ENCODE measurements at regions not wholly inside any gene's neighbourhood (a gene's known extent, or its start where the extent isn't known, plus 50 kb on each side); places are given as distances from the start of the nearest gene placed in this dataset.
A peak's percentile ranks its signal among the peaks of the same experiment; 100 is the strongest.

DNA sequence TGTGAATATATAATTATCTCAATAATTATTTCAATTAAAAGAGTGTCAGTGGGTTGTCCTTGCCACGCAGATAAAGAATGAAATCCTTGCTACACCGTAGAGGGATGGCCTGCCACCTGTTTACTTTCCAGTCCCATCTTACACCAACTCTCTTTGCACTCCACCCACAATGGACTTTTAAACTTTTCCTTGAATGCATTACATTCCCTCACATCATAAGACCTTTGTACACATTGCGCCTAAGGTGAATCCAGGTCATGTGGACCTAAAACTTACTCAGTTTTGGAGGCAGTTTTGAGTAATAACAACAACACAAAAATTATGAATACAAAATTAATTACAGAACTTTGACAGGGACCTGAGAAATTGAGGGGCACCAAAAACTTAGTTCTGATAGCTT, 78.7 kb upstream of the PDE5A start (continued):
- TF ChIP-seq ATAD3A (CRISPR knock-in tag; IDR thresholded peaks at IDR 0.05) (no peak), KAT2B (IDR thresholded peaks at IDR 0.05; ENCODE audit: borderline replicate concordance, low read depth, low read length) (no peak), ZNF256 (CRISPR knock-in tag; conservative IDR thresholded peaks at IDR 0.05) (no peak), TBX3 (IDR thresholded peaks at IDR 0.05; ENCODE audit: borderline replicate concordance) (peak; percentile 54; the same call in 1 of the 2 replicates), PHF8 (CRISPR knock-in tag; IDR thresholded peaks at IDR 0.05) (no peak), MED1 (CRISPR knock-in tag; IDR thresholded peaks at IDR 0.05) (peak; percentile 70), HDAC6 (IDR thresholded peaks at IDR 0.05; ENCODE audit: low read depth, low read length) (no peak), HIVEP1 (CRISPR knock-in tag; IDR thresholded peaks at IDR 0.05) (no peak), SOX6 (IDR thresholded peaks at IDR 0.05) (no peak), SOX6 (CRISPR knock-in tag; IDR thresholded peaks at IDR 0.05) (peak; percentile 70), SIN3A (IDR thresholded peaks at IDR 0.05; ENCODE audit: borderline replicate concordance, low read depth, low read length) (no peak), PITX1 (CRISPR knock-in tag; IDR thresholded peaks at IDR 0.05) (peak; percentile 62), ZNF124 (CRISPR knock-in tag; IDR thresholded peaks at IDR 0.05) (peak; percentile 37; the same call in 1 of the 2 replicates)
- TF ChIP-seq, protein P1, sequence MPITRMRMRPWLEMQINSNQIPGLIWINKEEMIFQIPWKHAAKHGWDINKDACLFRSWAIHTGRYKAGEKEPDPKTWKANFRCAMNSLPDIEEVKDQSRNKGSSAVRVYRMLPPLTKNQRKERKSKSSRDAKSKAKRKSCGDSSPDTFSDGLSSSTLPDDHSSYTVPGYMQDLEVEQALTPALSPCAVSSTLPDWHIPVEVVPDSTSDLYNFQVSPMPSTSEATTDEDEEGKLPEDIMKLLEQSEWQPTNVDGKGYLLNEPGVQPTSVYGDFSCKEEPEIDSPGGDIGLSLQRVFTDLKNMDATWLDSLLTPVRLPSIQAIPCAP (CRISPR knock-in tag; IDR thresholded peaks at IDR 0.05; ENCODE audit: low read depth), result no peak
- TF ChIP-seq, protein P2, sequence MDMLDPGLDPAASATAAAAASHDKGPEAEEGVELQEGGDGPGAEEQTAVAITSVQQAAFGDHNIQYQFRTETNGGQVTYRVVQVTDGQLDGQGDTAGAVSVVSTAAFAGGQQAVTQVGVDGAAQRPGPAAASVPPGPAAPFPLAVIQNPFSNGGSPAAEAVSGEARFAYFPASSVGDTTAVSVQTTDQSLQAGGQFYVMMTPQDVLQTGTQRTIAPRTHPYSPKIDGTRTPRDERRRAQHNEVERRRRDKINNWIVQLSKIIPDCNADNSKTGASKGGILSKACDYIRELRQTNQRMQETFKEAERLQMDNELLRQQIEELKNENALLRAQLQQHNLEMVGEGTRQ (IDR thresholded peaks at IDR 0.05; ENCODE audit: low read depth, low read length), result no peak
- TF ChIP-seq, protein P2 (CRISPR knock-in tag; IDR thresholded peaks at IDR 0.05; ENCODE audit: borderline replicate concordance), result no peak
- TF ChIP-seq, protein P3, sequence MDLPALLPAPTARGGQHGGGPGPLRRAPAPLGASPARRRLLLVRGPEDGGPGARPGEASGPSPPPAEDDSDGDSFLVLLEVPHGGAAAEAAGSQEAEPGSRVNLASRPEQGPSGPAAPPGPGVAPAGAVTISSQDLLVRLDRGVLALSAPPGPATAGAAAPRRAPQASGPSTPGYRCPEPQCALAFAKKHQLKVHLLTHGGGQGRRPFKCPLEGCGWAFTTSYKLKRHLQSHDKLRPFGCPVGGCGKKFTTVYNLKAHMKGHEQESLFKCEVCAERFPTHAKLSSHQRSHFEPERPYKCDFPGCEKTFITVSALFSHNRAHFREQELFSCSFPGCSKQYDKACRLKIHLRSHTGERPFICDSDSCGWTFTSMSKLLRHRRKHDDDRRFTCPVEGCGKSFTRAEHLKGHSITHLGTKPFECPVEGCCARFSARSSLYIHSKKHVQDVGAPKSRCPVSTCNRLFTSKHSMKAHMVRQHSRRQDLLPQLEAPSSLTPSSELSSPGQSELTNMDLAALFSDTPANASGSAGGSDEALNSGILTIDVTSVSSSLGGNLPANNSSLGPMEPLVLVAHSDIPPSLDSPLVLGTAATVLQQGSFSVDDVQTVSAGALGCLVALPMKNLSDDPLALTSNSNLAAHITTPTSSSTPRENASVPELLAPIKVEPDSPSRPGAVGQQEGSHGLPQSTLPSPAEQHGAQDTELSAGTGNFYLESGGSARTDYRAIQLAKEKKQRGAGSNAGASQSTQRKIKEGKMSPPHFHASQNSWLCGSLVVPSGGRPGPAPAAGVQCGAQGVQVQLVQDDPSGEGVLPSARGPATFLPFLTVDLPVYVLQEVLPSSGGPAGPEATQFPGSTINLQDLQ (CRISPR knock-in tag; IDR thresholded peaks at IDR 0.05), result no peak
- TF ChIP-seq, protein P4, sequence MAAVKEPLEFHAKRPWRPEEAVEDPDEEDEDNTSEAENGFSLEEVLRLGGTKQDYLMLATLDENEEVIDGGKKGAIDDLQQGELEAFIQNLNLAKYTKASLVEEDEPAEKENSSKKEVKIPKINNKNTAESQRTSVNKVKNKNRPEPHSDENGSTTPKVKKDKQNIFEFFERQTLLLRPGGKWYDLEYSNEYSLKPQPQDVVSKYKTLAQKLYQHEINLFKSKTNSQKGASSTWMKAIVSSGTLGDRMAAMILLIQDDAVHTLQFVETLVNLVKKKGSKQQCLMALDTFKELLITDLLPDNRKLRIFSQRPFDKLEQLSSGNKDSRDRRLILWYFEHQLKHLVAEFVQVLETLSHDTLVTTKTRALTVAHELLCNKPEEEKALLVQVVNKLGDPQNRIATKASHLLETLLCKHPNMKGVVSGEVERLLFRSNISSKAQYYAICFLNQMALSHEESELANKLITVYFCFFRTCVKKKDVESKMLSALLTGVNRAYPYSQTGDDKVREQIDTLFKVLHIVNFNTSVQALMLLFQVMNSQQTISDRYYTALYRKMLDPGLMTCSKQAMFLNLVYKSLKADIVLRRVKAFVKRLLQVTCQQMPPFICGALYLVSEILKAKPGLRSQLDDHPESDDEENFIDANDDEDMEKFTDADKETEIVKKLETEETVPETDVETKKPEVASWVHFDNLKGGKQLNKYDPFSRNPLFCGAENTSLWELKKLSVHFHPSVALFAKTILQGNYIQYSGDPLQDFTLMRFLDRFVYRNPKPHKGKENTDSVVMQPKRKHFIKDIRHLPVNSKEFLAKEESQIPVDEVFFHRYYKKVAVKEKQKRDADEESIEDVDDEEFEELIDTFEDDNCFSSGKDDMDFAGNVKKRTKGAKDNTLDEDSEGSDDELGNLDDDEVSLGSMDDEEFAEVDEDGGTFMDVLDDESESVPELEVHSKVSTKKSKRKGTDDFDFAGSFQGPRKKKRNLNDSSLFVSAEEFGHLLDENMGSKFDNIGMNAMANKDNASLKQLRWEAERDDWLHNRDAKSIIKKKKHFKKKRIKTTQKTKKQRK (IDR thresholded peaks at IDR 0.05; ENCODE audit: low read length), result no peak
- TF ChIP-seq, protein P5, sequence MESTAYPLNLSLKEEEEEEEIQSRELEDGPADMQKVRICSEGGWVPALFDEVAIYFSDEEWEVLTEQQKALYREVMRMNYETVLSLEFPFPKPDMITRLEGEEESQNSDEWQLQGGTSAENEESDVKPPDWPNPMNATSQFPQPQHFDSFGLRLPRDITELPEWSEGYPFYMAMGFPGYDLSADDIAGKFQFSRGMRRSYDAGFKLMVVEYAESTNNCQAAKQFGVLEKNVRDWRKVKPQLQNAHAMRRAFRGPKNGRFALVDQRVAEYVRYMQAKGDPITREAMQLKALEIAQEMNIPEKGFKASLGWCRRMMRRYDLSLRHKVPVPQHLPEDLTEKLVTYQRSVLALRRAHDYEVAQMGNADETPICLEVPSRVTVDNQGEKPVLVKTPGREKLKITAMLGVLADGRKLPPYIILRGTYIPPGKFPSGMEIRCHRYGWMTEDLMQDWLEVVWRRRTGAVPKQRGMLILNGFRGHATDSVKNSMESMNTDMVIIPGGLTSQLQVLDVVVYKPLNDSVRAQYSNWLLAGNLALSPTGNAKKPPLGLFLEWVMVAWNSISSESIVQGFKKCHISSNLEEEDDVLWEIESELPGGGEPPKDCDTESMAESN (CRISPR knock-in tag; conservative IDR thresholded peaks at IDR 0.05), result no peak
